ENCODE measurements at regions not wholly inside any gene's neighbourhood (a gene's known extent, or its start where the extent isn't known, plus 50 kb on each side); places are given as distances from the start of the nearest gene placed in this dataset.

GRCh38 chr15:35151782-35152181, 66.7 kb upstream of the NANOGP8 start:
- TF ChIP-seq EZH2 (IDR thresholded peaks at IDR 0.05; ENCODE audit: insufficient read depth, poor library complexity, severe bottlenecking), result no peak
- no peak for TF ChIP-seq EZH2phosphoT487 (IDR thresholded peaks at IDR 0.05; ENCODE audit: insufficient read depth, low read depth)

Data from GM23248 (cell line).